ENCODE measurements at regions not wholly inside any gene's neighbourhood (a gene's known extent, or its start where the extent isn't known, plus 50 kb on each side); places are given as distances from the start of the nearest gene placed in this dataset.
"Not testable (repeated sequence)": the region's sequence is repeated elsewhere in the genome, so short reads cannot be mapped to it uniquely, and the experiment has no call there.

GRCh38 chr10:77726301-77726700, 88.7 kb upstream of the KCNMA1 start:
- no peak overlapping the region for H3K4me3 ChIP-seq (ENCODE audit: low read depth, low read length, poor library complexity, severe bottlenecking)
- no peak overlapping the region for H2AFZ ChIP-seq (ENCODE audit: low read length)
- H3K9me2 ChIP-seq (ENCODE audit: low read depth, low read length) = no peaks in the 10 kb centered on the region
- H4K20me1 ChIP-seq (ENCODE audit: insufficient read depth, low read length) = no peaks in the 10 kb centered on the region
- H3K36me3 ChIP-seq (ENCODE audit: insufficient read depth, low read length) = no peaks in the 10 kb centered on the region
- H3K9me3 ChIP-seq (ENCODE audit: low read length) = no peaks in the 10 kb centered on the region
- no peak for TF ChIP-seq CTCF (IDR thresholded peaks at IDR 0.05; ENCODE audit: low read length)
- TF ChIP-seq EZH2 (IDR thresholded peaks at IDR 0.05; ENCODE audit: borderline replicate concordance, low read length) = no peak
- no peaks in the 10 kb centered on the region for H3K4me1 ChIP-seq (ENCODE audit: insufficient read depth, low read length, severe bottlenecking)
- no peak overlapping the region for H3K27ac ChIP-seq (ENCODE audit: low read depth, low read length, poor library complexity, severe bottlenecking)
- no peak overlapping the region for H3K9ac ChIP-seq (ENCODE audit: low read length)
- H3K79me2 ChIP-seq (ENCODE audit: insufficient read depth, low read length) = no peaks in the 10 kb centered on the region
- H3K4me2 ChIP-seq (ENCODE audit: low read length) = no peak overlapping the region
- H3F3A ChIP-seq (ENCODE audit: insufficient read depth, low read length) = no peaks in the 10 kb centered on the region
- H3K27me3 ChIP-seq (ENCODE audit: insufficient read depth, low read length) = no peaks in the 10 kb centered on the region

GRCh38 chr10:77724820-77725219, 87.2 kb upstream of the KCNMA1 start:
- Histone ChIP-seq H3K4me1 (ENCODE audit: insufficient read depth, low read length, severe bottlenecking) (no peaks in the 10 kb centered on the region), H3K4me2 (ENCODE audit: low read length) (no peak overlapping the region), H3K4me3 (ENCODE audit: low read depth, low read length, poor library complexity, severe bottlenecking) (no peak overlapping the region), H3F3A (ENCODE audit: insufficient read depth, low read length) (no peaks in the 10 kb centered on the region), H3K36me3 (ENCODE audit: insufficient read depth, low read length) (no peaks in the 10 kb centered on the region), H3K79me2 (ENCODE audit: insufficient read depth, low read length) (no peaks in the 10 kb centered on the region), H3K27me3 (ENCODE audit: insufficient read depth, low read length) (no peaks in the 10 kb centered on the region), H3K9ac (ENCODE audit: low read length) (no peak overlapping the region), H4K20me1 (ENCODE audit: insufficient read depth, low read length) (no peaks in the 10 kb centered on the region), H3K27ac (ENCODE audit: low read depth, low read length, poor library complexity, severe bottlenecking) (no peak overlapping the region), H2AFZ (ENCODE audit: low read length) (no peak overlapping the region), H3K9me3 (ENCODE audit: low read length) (no peaks in the 10 kb centered on the region), H3K9me2 (ENCODE audit: low read depth, low read length) (no peaks in the 10 kb centered on the region)
- no peak for TF ChIP-seq CTCF (IDR thresholded peaks at IDR 0.05; ENCODE audit: low read length)
- no peak for TF ChIP-seq EZH2 (IDR thresholded peaks at IDR 0.05; ENCODE audit: borderline replicate concordance, low read length)

- H3K27ac ChIP-seq (ENCODE audit: low read depth, low read length, poor library complexity, severe bottlenecking) = no peak overlapping the region
- no peaks in the 10 kb centered on the region for H3K27me3 ChIP-seq (ENCODE audit: insufficient read depth, low read length)
- no peak overlapping the region for H2AFZ ChIP-seq (ENCODE audit: low read length)
Measured at GRCh38 chr10:77723376-77723775, 85.8 kb upstream of the KCNMA1 start.

GRCh38 chr10:77722956-77723355, 85.3 kb upstream of the KCNMA1 start:
- not testable (repeated sequence) for H3K27me3 ChIP-seq (ENCODE audit: insufficient read depth, low read length); H3K9ac ChIP-seq (ENCODE audit: low read length); H3K4me2 ChIP-seq (ENCODE audit: low read length); H3K9me2 ChIP-seq (ENCODE audit: low read depth, low read length); H3F3A ChIP-seq (ENCODE audit: insufficient read depth, low read length); H3K36me3 ChIP-seq (ENCODE audit: insufficient read depth, low read length); H3K27ac ChIP-seq (ENCODE audit: low read depth, low read length, poor library complexity, severe bottlenecking); H4K20me1 ChIP-seq (ENCODE audit: insufficient read depth, low read length); H3K79me2 ChIP-seq (ENCODE audit: insufficient read depth, low read length); H3K4me3 ChIP-seq (ENCODE audit: low read depth, low read length, poor library complexity, severe bottlenecking); H2AFZ ChIP-seq (ENCODE audit: low read length); H3K4me1 ChIP-seq (ENCODE audit: insufficient read depth, low read length, severe bottlenecking); H3K9me3 ChIP-seq (ENCODE audit: low read length)

More at GRCh38 chr10:77723376-77723775, 85.8 kb upstream of the KCNMA1 start:
- H3K4me3 ChIP-seq (ENCODE audit: low read depth, low read length, poor library complexity, severe bottlenecking) = no peak overlapping the region
- H3K9me2 ChIP-seq (ENCODE audit: low read depth, low read length) = no peaks in the 10 kb centered on the region
- H3F3A ChIP-seq (ENCODE audit: insufficient read depth, low read length) = no peaks in the 10 kb centered on the region
- no peaks in the 10 kb centered on the region for H3K36me3 ChIP-seq (ENCODE audit: insufficient read depth, low read length)
- no peak overlapping the region for H3K9ac ChIP-seq (ENCODE audit: low read length)
- no peaks in the 10 kb centered on the region for H3K79me2 ChIP-seq (ENCODE audit: insufficient read depth, low read length)
- no peaks in the 10 kb centered on the region for H3K4me1 ChIP-seq (ENCODE audit: insufficient read depth, low read length, severe bottlenecking)
- TF ChIP-seq EZH2 (IDR thresholded peaks at IDR 0.05; ENCODE audit: borderline replicate concordance, low read length) = no peak
- no peak for TF ChIP-seq CTCF (IDR thresholded peaks at IDR 0.05; ENCODE audit: low read length)
- H3K9me3 ChIP-seq (ENCODE audit: low read length) = no peaks in the 10 kb centered on the region
- H4K20me1 ChIP-seq (ENCODE audit: insufficient read depth, low read length) = no peaks in the 10 kb centered on the region
- H3K4me2 ChIP-seq (ENCODE audit: low read length) = no peak overlapping the region

Data from OCI-LY1 (cell line).